HL-60 (cell line): ENCODE measurements at regions not wholly inside any gene's neighbourhood (a gene's known extent, or its start where the extent isn't known, plus 50 kb on each side); places are given as distances from the start of the nearest gene placed in this dataset.

ENCODE experiments used
- GABPA ChIP-seq: IDR thresholded peaks from 2 replicates; pipeline ENCODE4 v1.6.1; 2012; ENCODE audit warnings: low read depth
- POLR2AphosphoS5 ChIP-seq: IDR thresholded peaks from 2 replicates; pipeline ENCODE4 v1.6.1; 2012; ENCODE audit warnings: low read depth
- TF ChIP-seq, protein P1 (sequence below): IDR thresholded peaks from one replicate; pipeline ENCODE4 v1.5.1; 2011; ENCODE audit warnings: low read length, control low read depth, inconsistent platforms; ENCODE audit not compliant: insufficient read depth
- TF ChIP-seq, protein P2 (sequence below): IDR thresholded peaks from 2 replicates; pipeline ENCODE4 v1.6.1; 2012; ENCODE audit warnings: low read depth; ENCODE audit not compliant: insufficient replicate concordance

DNA sequence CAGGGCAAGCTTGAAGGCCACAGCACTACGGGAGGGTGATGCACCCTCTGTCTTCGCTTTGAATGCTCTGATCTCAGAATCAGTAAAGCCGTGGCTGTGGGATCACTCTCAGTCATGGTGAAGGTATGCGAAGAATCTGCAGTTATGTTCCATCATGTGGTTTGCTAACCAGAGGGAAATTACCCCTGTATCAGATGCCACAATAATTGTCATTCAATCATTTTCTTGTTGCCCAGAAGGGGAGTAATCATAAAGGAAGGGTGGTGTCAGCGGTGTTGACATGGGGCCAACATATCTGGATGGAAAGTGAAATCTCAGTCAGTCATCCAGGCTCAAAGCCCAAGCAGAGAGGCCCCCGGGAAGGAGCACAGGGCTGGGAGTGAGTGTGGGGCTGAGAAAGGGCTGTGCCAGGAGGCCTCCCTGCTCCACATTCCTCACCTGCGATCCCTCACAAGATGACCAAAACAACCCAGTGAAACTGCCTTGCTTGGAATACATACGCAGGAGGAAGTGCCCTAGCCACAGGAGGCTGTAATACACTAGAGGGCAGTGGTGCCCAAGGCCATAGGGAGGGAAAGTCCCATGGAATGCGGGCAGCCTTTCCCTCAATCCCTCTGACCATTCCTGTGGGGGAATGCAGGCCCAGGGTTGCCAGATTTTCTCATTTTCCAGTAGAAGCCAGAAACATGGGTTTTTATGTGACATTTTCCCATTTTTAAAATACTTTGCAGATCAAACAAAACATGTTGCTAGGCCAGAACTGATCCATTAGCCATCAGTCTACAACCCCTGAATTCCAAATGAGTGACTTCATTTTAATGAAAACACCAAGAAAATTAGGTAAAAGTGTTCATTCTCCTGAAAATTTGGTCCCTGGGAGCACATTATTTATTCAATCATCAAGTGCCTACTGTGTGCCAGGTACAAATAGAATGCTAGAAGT lies 95.7 kb upstream of the VANGL1 start:
- TF ChIP-seq, protein P1, sequence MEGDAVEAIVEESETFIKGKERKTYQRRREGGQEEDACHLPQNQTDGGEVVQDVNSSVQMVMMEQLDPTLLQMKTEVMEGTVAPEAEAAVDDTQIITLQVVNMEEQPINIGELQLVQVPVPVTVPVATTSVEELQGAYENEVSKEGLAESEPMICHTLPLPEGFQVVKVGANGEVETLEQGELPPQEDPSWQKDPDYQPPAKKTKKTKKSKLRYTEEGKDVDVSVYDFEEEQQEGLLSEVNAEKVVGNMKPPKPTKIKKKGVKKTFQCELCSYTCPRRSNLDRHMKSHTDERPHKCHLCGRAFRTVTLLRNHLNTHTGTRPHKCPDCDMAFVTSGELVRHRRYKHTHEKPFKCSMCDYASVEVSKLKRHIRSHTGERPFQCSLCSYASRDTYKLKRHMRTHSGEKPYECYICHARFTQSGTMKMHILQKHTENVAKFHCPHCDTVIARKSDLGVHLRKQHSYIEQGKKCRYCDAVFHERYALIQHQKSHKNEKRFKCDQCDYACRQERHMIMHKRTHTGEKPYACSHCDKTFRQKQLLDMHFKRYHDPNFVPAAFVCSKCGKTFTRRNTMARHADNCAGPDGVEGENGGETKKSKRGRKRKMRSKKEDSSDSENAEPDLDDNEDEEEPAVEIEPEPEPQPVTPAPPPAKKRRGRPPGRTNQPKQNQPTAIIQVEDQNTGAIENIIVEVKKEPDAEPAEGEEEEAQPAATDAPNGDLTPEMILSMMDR = peak; percentile 12
- no peak for TF ChIP-seq POLR2AphosphoS5
- TF ChIP-seq, protein P2, sequence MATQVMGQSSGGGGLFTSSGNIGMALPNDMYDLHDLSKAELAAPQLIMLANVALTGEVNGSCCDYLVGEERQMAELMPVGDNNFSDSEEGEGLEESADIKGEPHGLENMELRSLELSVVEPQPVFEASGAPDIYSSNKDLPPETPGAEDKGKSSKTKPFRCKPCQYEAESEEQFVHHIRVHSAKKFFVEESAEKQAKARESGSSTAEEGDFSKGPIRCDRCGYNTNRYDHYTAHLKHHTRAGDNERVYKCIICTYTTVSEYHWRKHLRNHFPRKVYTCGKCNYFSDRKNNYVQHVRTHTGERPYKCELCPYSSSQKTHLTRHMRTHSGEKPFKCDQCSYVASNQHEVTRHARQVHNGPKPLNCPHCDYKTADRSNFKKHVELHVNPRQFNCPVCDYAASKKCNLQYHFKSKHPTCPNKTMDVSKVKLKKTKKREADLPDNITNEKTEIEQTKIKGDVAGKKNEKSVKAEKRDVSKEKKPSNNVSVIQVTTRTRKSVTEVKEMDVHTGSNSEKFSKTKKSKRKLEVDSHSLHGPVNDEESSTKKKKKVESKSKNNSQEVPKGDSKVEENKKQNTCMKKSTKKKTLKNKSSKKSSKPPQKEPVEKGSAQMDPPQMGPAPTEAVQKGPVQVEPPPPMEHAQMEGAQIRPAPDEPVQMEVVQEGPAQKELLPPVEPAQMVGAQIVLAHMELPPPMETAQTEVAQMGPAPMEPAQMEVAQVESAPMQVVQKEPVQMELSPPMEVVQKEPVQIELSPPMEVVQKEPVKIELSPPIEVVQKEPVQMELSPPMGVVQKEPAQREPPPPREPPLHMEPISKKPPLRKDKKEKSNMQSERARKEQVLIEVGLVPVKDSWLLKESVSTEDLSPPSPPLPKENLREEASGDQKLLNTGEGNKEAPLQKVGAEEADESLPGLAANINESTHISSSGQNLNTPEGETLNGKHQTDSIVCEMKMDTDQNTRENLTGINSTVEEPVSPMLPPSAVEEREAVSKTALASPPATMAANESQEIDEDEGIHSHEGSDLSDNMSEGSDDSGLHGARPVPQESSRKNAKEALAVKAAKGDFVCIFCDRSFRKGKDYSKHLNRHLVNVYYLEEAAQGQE = no peak
- no peak for TF ChIP-seq GABPA
